HepG2 (cell line): ENCODE measurements at regions not wholly inside any gene's neighbourhood (a gene's known extent, or its start where the extent isn't known, plus 50 kb on each side); places are given as distances from the start of the nearest gene placed in this dataset.

ENCODE experiments used
- ATAC-seq: fragments of 200-7000 bp; cut with Tn5 transposase; 3 replicates; pipeline ENCODE4 v1.9.1; 2020; ENCODE audit warnings: mild to moderate bottlenecking, moderate library complexity
- BruUV-seq: library from RNA; stranded (reverse); fragments of 400-500 nt; replicated peaks from 2 replicates; lab custom pipeline; 2021; lab: Mats Ljungman, UMichigan
- CTCF ChIA-PET: fragments of 300-600 bp; formaldehyde crosslinking; extraction: SDS; loops from one replicate; lab custom pipeline; 2021; ENCODE audit warnings: low total read pairs, inconsistent platforms, low intra/inter-chr PET ratio; lab: Yijun Ruan, JAX
- POLR2A ChIA-PET: fragments of 350-600 bp; sonication (Branson Sonifier 250); formaldehyde crosslinking; loops from one replicate; lab custom pipeline; 2020; ENCODE audit warnings: antibody characterized with exemption, inconsistent platforms; lab: Yijun Ruan, JAX
- DNase-seq: peaks from one replicate; pipeline ENCODE4 v3.0.0-alpha.2; 2015; ENCODE audit warnings: low spot score
- FAIRE-seq: peaks from 3 replicates; lab custom pipeline; 2011; peaks lifted over from hg19 to GRCh38; lab: Jason Lieb, UNC
- H2AFZ ChIP-seq: one replicate; pipeline ENCODE4 v1.6.1; 2011; ENCODE audit warnings: low read length, inconsistent platforms
- H3K27ac ChIP-seq: fragments of 300-600 bp; 3 replicates; pipeline ENCODE4 v1.8.0; 2011; ENCODE audit warnings: mixed run types, mild to moderate bottlenecking, mixed read lengths, low read length, inconsistent platforms; ENCODE audit not compliant: insufficient read depth; ENCODE audit errors: extremely low read length
- H3K27me3 ChIP-seq, 2 experiments: fragments of 200-600 bp in 1 of 2; 2 replicates in 1 of 2; 3 replicates in 1 of 2; pipeline versions ENCODE4 v1.6.0 to v1.8.0; 2011; ENCODE audit warnings: low read length in 2 of 2, mild to moderate bottlenecking in 2 of 2, moderate library complexity in 2 of 2, inconsistent platforms in 1 of 2; ENCODE audit not compliant: insufficient read depth in 2 of 2, control insufficient read depth in 1 of 2
- H3K36me3 ChIP-seq, 2 experiments: fragments of 200-600 bp in 1 of 2; replicated peaks in 1 of 2; 2 replicates in 1 of 2; 3 replicates in 1 of 2; pipeline versions ENCODE4 v1.5.1 to v1.8.0; 2011; ENCODE audit warnings: low read length in 2 of 2, inconsistent platforms in 1 of 2; ENCODE audit not compliant: insufficient read depth in 2 of 2, control insufficient read depth in 1 of 2
- H3K4me1 ChIP-seq: 2 replicates; pipeline ENCODE4 v1.5.1; 2012; ENCODE audit warnings: low read length, inconsistent platforms; ENCODE audit not compliant: insufficient read depth
- H3K4me2 ChIP-seq: 2 replicates; pipeline ENCODE4 v1.6.0; 2011; ENCODE audit warnings: low read depth, low read length, inconsistent platforms
- H3K4me3 ChIP-seq, 3 experiments: fragments of 200-600 bp in 1 of 3; sonication (generic), shearing (Covaris generic) in 1 of 3; replicated peaks in 1 of 3; 2 replicates each; pipeline ENCODE4 v1.5.1; 2011 to 2016; ENCODE audit warnings: low read length in 3 of 3, inconsistent platforms in 2 of 3, low read depth in 2 of 3, mild to moderate bottlenecking in 2 of 3, control low read depth in 1 of 3, mixed read lengths in 1 of 3; ENCODE audit not compliant: insufficient read depth in 1 of 3
- H3K79me2 ChIP-seq: one replicate; pipeline ENCODE4 v1.6.1; 2011; ENCODE audit warnings: low read length, inconsistent platforms; ENCODE audit not compliant: insufficient read depth
- H3K9ac ChIP-seq: 2 replicates; pipeline ENCODE4 v1.6.0; 2011; ENCODE audit warnings: mild to moderate bottlenecking, low read depth, low read length, inconsistent platforms; ENCODE audit not compliant: insufficient read depth
- H3K9me3 ChIP-seq: 2 replicates; pipeline ENCODE4 v1.5.1; 2012; ENCODE audit warnings: mild to moderate bottlenecking, low read length
- H4K20me1 ChIP-seq: 2 replicates; pipeline ENCODE4 v1.6.0; 2011; ENCODE audit warnings: inconsistent platforms, mild to moderate bottlenecking, low read length, moderate library complexity; ENCODE audit not compliant: insufficient read depth
- ELF3 ChIP-seq: IDR thresholded peaks from 2 replicates; pipeline ENCODE4 v1.6.1; 2016; ENCODE audit warnings: missing genetic modification reagents, missing compliant biosample characterization
- FOXK1 ChIP-seq: sonication (generic); formaldehyde crosslinking; IDR thresholded peaks from 2 replicates; pipeline ENCODE4 v1.4.0; 2020; ENCODE audit warnings: low read depth, missing genetic modification reagents, borderline replicate concordance
- XRCC5 ChIP-seq: fragments of 200-400 bp; formaldehyde crosslinking; optimal IDR thresholded peaks from 2 replicates; pipeline ENCODE3; 2017; ENCODE audit warnings: mild to moderate bottlenecking, low read length
- ZNF335 ChIP-seq: sonication (generic); formaldehyde crosslinking; IDR thresholded peaks from 2 replicates; pipeline ENCODE4 v1.4.0; 2020; ENCODE audit warnings: missing genetic modification reagents
- WGBS: methylation state at CpG from one replicate; pipeline ENCODE4 v1.1.6; 2017; ENCODE audit warnings: low lambda C conversion rate; 5-methylcytosine and 5-hydroxymethylcytosine counted together
- in situ Hi-C: cut with HindIII; loops from 2 replicates; pipeline ENCODE4 v1.10.0; 2017; ENCODE audit warnings: low pct_unique_long_range_greater_than_20kb; ENCODE audit not compliant: extremely low pct_ligation_motif_present
- intact Hi-C: fragments of 100-400 bp; cut with micrococcal nuclease; formaldehyde crosslinking; loops from one replicate; pipeline ENCODE4 v1.10.0; 2022; ENCODE audit not compliant: unreplicated experiment
- TF ChIP-seq, protein P1 (sequence below): fragments of 450-650 bp; IDR thresholded peaks from 2 replicates; pipeline ENCODE4 v1.6.1; 2016
- TF ChIP-seq, protein P2 (sequence below): sonication (generic); formaldehyde crosslinking; IDR thresholded peaks from 2 replicates; pipeline ENCODE4 v1.5.1; 2020; ENCODE audit warnings: mild to moderate bottlenecking, missing genetic modification reagents, moderate library complexity
- TF ChIP-seq, protein P3 (sequence below): IDR thresholded peaks from 2 replicates; pipeline ENCODE4 v1.6.1; 2016

GRCh38 chr1:38561725-38562124, 297.8 kb downstream of the RRAGC start:
- H3K9me3 ChIP-seq, result no peaks in the 10 kb centered on the region
- no TSS peak for BruUV-seq
- peaks cover 3 to 16% of the 10 kb centered on the region in 2 experiments; a peak in 2 of 5 replicates for H3K27me3 ChIP-seq
- no peaks in the 10 kb centered on the region for H4K20me1 ChIP-seq
- H2AFZ ChIP-seq, result no peak overlapping the region
- ATAC-seq (no peak), FAIRE-seq (no peak), DNase-seq (no peak)
- H3K36me3 ChIP-seq, result no peaks in the 10 kb centered on the region
- H3K4me2 ChIP-seq, result no peak overlapping the region
- POLR2A ChIA-PET, result no interaction called here
- 10% methylated on average over 9 of the region's 12 CpGs for WGBS
- TF ChIP-seq, protein P1, sequence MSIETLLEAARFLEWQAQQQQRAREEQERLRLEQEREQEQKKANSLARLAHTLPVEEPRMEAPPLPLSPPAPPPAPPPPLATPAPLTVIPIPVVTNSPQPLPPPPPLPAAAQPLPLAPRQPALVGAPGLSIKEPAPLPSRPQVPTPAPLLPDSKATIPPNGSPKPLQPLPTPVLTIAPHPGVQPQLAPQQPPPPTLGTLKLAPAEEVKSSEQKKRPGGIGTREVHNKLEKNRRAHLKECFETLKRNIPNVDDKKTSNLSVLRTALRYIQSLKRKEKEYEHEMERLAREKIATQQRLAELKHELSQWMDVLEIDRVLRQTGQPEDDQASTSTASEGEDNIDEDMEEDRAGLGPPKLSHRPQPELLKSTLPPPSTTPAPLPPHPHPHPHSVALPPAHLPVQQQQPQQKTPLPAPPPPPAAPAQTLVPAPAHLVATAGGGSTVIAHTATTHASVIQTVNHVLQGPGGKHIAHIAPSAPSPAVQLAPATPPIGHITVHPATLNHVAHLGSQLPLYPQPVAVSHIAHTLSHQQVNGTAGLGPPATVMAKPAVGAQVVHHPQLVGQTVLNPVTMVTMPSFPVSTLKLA, result no peak
- no peak for TF ChIP-seq ELF3
- no peak for TF ChIP-seq XRCC5
- TF ChIP-seq, protein P2, sequence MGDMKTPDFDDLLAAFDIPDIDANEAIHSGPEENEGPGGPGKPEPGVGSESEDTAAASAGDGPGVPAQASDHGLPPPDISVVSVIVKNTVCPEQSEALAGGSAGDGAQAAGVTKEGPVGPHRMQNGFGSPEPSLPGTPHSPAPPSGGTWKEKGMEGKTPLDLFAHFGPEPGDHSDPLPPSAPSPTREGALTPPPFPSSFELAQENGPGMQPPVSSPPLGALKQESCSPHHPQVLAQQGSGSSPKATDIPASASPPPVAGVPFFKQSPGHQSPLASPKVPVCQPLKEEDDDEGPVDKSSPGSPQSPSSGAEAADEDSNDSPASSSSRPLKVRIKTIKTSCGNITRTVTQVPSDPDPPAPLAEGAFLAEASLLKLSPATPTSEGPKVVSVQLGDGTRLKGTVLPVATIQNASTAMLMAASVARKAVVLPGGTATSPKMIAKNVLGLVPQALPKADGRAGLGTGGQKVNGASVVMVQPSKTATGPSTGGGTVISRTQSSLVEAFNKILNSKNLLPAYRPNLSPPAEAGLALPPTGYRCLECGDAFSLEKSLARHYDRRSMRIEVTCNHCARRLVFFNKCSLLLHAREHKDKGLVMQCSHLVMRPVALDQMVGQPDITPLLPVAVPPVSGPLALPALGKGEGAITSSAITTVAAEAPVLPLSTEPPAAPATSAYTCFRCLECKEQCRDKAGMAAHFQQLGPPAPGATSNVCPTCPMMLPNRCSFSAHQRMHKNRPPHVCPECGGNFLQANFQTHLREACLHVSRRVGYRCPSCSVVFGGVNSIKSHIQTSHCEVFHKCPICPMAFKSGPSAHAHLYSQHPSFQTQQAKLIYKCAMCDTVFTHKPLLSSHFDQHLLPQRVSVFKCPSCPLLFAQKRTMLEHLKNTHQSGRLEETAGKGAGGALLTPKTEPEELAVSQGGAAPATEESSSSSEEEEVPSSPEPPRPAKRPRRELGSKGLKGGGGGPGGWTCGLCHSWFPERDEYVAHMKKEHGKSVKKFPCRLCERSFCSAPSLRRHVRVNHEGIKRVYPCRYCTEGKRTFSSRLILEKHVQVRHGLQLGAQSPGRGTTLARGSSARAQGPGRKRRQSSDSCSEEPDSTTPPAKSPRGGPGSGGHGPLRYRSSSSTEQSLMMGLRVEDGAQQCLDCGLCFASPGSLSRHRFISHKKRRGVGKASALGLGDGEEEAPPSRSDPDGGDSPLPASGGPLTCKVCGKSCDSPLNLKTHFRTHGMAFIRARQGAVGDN (CRISPR knock-in tag), result no peak
- no peak for TF ChIP-seq FOXK1 (CRISPR knock-in tag)
- no peak for TF ChIP-seq ZNF335 (CRISPR knock-in tag)
- TF ChIP-seq, protein P3, sequence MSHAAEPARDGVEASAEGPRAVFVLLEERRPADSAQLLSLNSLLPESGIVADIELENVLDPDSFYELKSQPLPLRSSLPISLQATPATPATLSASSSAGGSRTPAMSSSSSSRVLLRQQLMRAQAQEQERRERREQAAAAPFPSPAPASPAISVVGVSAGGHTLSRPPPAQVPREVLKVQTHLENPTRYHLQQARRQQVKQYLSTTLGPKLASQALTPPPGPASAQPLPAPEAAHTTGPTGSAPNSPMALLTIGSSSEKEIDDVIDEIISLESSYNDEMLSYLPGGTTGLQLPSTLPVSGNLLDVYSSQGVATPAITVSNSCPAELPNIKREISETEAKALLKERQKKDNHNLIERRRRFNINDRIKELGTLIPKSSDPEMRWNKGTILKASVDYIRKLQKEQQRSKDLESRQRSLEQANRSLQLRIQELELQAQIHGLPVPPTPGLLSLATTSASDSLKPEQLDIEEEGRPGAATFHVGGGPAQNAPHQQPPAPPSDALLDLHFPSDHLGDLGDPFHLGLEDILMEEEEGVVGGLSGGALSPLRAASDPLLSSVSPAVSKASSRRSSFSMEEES (CRISPR knock-in tag), result no peak
- in situ Hi-C loops (no loop called here), intact Hi-C loops (no loop called here)
- H3K4me3 ChIP-seq, result no peak overlapping the region
- no peak overlapping the region for H3K9ac ChIP-seq
- CTCF ChIA-PET, result no interaction called here
- no peak overlapping the region for H3K27ac ChIP-seq
- no peaks in the 10 kb centered on the region for H3K4me1 ChIP-seq
- no peaks in the 10 kb centered on the region for H3K79me2 ChIP-seq
